GM12878 (cell line): ENCODE measurements at regions not wholly inside any gene's neighbourhood (a gene's known extent, or its start where the extent isn't known, plus 50 kb on each side); places are given as distances from the start of the nearest gene placed in this dataset.

Experiments used
- ATAC-seq: fragments of 200-7000 bp; cut with Tn5 transposase; 3 replicates; pipeline ENCODE4 v1.9.1; 2020; ENCODE audit warnings: mild to moderate bottlenecking, moderate library complexity
- BruUV-seq: library from RNA; stranded (reverse); fragments of 400-500 nt; replicated peaks from 2 replicates; lab custom pipeline; 2021; lab: Mats Ljungman, UMichigan
- CTCF ChIA-PET: fragments of 300-600 bp; sonication (Branson Sonifier 250); formaldehyde crosslinking; extraction: SDS; loops from one replicate; lab custom pipeline; 2021; ENCODE audit warnings: inconsistent platforms; lab: Yijun Ruan, JAX
- POLR2A ChIA-PET: fragments of 350-600 bp; formaldehyde crosslinking; extraction: SDS; loops from one replicate; lab custom pipeline; 2021; ENCODE audit warnings: inconsistent platforms; lab: Charles Lee
- RAD21 ChIA-PET: fragments of 300-600 bp; sonication (Branson Sonifier 250); formaldehyde crosslinking; loops from one replicate; lab custom pipeline; 2023; ENCODE audit warnings: antibody characterized with exemption; ENCODE audit not compliant: unreplicated experiment; lab: Charles Lee
- SMC1A ChIA-PET: fragments of 300-600 bp; sonication (Branson Sonifier 250); formaldehyde crosslinking; loops from one replicate; lab custom pipeline; 2023; ENCODE audit not compliant: unreplicated experiment, uncharacterized antibody; lab: Charles Lee
- DNase-seq: peaks from one replicate; pipeline ENCODE4 v3.0.0-alpha.2; 2011; ENCODE audit warnings: low read depth, low spot score
- FAIRE-seq: peaks from 3 replicates; lab custom pipeline; 2011; peaks lifted over from hg19 to GRCh38; lab: Jason Lieb, UNC
- H2AFZ ChIP-seq: 2 replicates; pipeline ENCODE4 v1.6.0; 2011; ENCODE audit warnings: low read depth, low read length, control low read depth; ENCODE audit not compliant: control insufficient read depth
- H3K27ac ChIP-seq: 2 replicates; pipeline ENCODE4 v1.5.1; 2011; ENCODE audit warnings: control low read depth; ENCODE audit not compliant: control insufficient read depth, insufficient read depth
- H3K27me3 ChIP-seq, 2 experiments: replicated peaks in 1 of 2; 2 replicates each; pipeline versions ENCODE4 v1.6.0 to v1.6.1; 2011; ENCODE audit warnings: low read length in 1 of 2; ENCODE audit not compliant: control insufficient read depth in 2 of 2, insufficient read depth in 2 of 2
- H3K36me3 ChIP-seq, 2 experiments: 2 replicates each; pipeline ENCODE4 v1.5.1; 2011; ENCODE audit warnings: low read length in 1 of 2; ENCODE audit not compliant: control insufficient read depth in 2 of 2, insufficient read depth in 2 of 2
- H3K4me1 ChIP-seq: 2 replicates; pipeline ENCODE4 v1.6.1; 2011; ENCODE audit warnings: mild to moderate bottlenecking, low read length, moderate library complexity, mixed read lengths; ENCODE audit not compliant: control insufficient read depth, insufficient read depth
- H3K4me2 ChIP-seq: 2 replicates; pipeline ENCODE4 v1.6.0; 2011; ENCODE audit warnings: control low read depth; ENCODE audit not compliant: control insufficient read depth, insufficient read depth
- H3K4me3 ChIP-seq: fragments of 200-600 bp; sonication (generic); 2 replicates; pipeline ENCODE4 v1.5.1; 2016
- H3K79me2 ChIP-seq: 2 replicates; pipeline ENCODE4 v1.6.0; 2011; ENCODE audit warnings: low read length; ENCODE audit not compliant: control insufficient read depth, insufficient read depth
- H3K9ac ChIP-seq: 2 replicates; pipeline ENCODE4 v1.8.0; 2011; ENCODE audit warnings: low read length, control low read depth, mixed read lengths; ENCODE audit not compliant: control insufficient read depth, insufficient read depth
- H3K9me3 ChIP-seq: replicated peaks from 3 replicates; pipeline ENCODE4 v1.5.1; 2011; ENCODE audit warnings: mild to moderate bottlenecking, low read length; ENCODE audit not compliant: control insufficient read depth, insufficient read depth
- H4K20me1 ChIP-seq: 2 replicates; pipeline ENCODE4 v1.6.0; 2011; ENCODE audit not compliant: control insufficient read depth, insufficient read depth
- FOXM1 ChIP-seq: IDR thresholded peaks from 2 replicates; pipeline ENCODE4 v1.6.1; 2012; ENCODE audit warnings: low read depth, mild to moderate bottlenecking, inconsistent platforms, low read length, moderate library complexity
- IKZF1 ChIP-seq: fragments of 450-650 bp; conservative IDR thresholded peaks from 2 replicates; pipeline ENCODE4 v1.6.1; 2017; ENCODE audit warnings: antibody characterized with exemption, mild to moderate bottlenecking
- JUNB ChIP-seq: IDR thresholded peaks from 2 replicates; pipeline ENCODE4 v1.6.1; 2016; ENCODE audit warnings: antibody characterized with exemption, mild to moderate bottlenecking
- MEF2A ChIP-seq: IDR thresholded peaks from 2 replicates; pipeline ENCODE4 v1.6.1; 2011; ENCODE audit warnings: low read depth, mild to moderate bottlenecking, low read length, moderate library complexity; ENCODE audit not compliant: insufficient read depth
- MLLT1 ChIP-seq: fragments of 450-650 bp; IDR thresholded peaks from 2 replicates; pipeline ENCODE4 v1.6.1; 2016; ENCODE audit warnings: mild to moderate bottlenecking
- NFIC ChIP-seq: IDR thresholded peaks from 2 replicates; pipeline ENCODE4 v1.6.1; 2012; ENCODE audit warnings: low read depth, mild to moderate bottlenecking, inconsistent platforms, low read length, moderate library complexity
- RUNX3 ChIP-seq: IDR thresholded peaks from 2 replicates; pipeline ENCODE4 v1.6.1; 2012; ENCODE audit warnings: low read length, inconsistent platforms
- ZNF24 ChIP-seq: fragments of 450-650 bp; IDR thresholded peaks from 2 replicates; pipeline ENCODE4 v1.6.1; 2017; ENCODE audit warnings: antibody characterized with exemption, mild to moderate bottlenecking
- in situ Hi-C: fragments of 300-500 bp; cut with MboI; formaldehyde crosslinking; loops from 9 replicates; pipeline ENCODE4 v1.14.3; 2018; ENCODE audit warnings: mixed read lengths
- intact Hi-C: fragments of 100-400 bp; cut with micrococcal nuclease; formaldehyde crosslinking; loops from one replicate; pipeline ENCODE4 v1.14.2; 2022; ENCODE audit not compliant: unreplicated experiment
- TF ChIP-seq, protein P1 (sequence below): fragments of 450-650 bp; IDR thresholded peaks from 2 replicates; pipeline ENCODE4 v1.6.1; 2017; ENCODE audit warnings: mild to moderate bottlenecking
- TF ChIP-seq, protein P2 (sequence below): fragments of 450-650 bp; IDR thresholded peaks from 2 replicates; pipeline ENCODE4 v1.6.1; 2016; ENCODE audit warnings: mild to moderate bottlenecking, moderate library complexity, borderline replicate concordance
- TF ChIP-seq, protein P3 (sequence below): fragments of 450-650 bp; IDR thresholded peaks from 2 replicates; pipeline ENCODE4 v1.6.1; 2014; ENCODE audit warnings: mild to moderate bottlenecking

DNA sequence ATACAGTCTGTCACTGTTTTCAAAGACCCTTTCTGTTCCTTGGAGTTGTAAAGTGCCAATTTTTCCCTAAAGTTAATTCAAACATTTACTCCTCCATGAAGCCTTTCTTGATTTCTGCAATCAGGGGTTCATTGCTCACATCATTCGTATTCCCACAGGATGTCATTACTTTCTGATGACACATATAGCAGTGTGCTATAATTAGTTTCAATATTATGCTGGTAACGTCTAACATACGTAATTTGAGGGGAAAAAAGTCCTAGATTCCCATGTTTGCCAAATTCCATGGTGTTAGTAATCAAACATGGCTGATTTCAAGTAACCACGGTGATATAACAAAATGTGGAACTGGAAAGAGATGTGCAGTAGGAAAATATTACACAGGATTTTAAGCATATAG is 468.2 kb upstream of the MEF2C start (continued):
- TF ChIP-seq, protein P1, sequence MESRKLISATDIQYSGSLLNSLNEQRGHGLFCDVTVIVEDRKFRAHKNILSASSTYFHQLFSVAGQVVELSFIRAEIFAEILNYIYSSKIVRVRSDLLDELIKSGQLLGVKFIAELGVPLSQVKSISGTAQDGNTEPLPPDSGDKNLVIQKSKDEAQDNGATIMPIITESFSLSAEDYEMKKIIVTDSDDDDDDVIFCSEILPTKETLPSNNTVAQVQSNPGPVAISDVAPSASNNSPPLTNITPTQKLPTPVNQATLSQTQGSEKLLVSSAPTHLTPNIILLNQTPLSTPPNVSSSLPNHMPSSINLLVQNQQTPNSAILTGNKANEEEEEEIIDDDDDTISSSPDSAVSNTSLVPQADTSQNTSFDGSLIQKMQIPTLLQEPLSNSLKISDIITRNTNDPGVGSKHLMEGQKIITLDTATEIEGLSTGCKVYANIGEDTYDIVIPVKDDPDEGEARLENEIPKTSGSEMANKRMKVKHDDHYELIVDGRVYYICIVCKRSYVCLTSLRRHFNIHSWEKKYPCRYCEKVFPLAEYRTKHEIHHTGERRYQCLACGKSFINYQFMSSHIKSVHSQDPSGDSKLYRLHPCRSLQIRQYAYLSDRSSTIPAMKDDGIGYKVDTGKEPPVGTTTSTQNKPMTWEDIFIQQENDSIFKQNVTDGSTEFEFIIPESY: no peak
- no peak for TF ChIP-seq MLLT1
- TF ChIP-seq, all 136 proteins: peak for 7

DNA sequence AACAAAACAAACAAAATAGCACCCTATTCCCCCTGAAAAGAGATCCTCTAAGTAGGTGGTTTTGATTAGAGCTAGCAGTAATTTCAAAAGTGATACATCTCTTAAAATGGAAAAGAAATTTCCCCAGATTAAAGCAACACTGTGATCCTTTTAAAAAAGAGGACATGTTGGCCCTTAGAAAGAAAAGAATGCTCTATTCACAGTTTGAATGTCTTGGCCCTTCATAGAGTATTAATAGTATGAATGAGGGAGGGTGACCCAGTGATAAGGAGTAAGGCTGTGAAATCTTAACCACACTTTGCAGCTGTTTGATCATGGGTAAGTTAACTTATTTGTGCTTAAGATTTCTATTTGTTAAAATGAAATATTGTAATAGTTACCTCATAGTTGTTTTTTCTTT is 467.7 kb upstream of the MEF2C start:
- no peaks in the 10 kb centered on the region for H4K20me1 ChIP-seq
- in situ Hi-C loops (no loop called here), intact Hi-C loops (no loop called here)
- H3K4me2 ChIP-seq: peak overlapping the region; percentile 27
- peak overlapping the region; percentile 68 for H3K27ac ChIP-seq
- CTCF ChIA-PET: interaction anchor here (0.6 to 1.4 kb wide), 5 partner anchors 36 to 1725 kb away, joined by 3 to 5 read pairs (median 3); no protein-coding TSS in a partner anchor
- ATAC-seq (peak; percentile 56), FAIRE-seq (no peak), DNase-seq (no peak)
- SMC1A ChIA-PET: interaction anchor here (0.9 to 6.6 kb wide), 23 partner anchors 7 to 621 kb away, joined by 3 to 77 read pairs (median 4); no protein-coding TSS in a partner anchor
- peaks cover 18% of the 10 kb centered on the region; the same call in 1 of the 2 replicates for H3K4me1 ChIP-seq
- RAD21 ChIA-PET: interaction anchor here (0.7 to 2.4 kb wide), 18 partner anchors 10 to 531 kb away, joined by 3 to 20 read pairs (median 4); no protein-coding TSS in a partner anchor
- no peaks in the 10 kb centered on the region for H3K79me2 ChIP-seq
- peaks cover 0 to 3% of the 10 kb centered on the region in 2 experiments; a peak in 1 of 4 replicates for H3K36me3 ChIP-seq
- H3K9ac ChIP-seq: no peak overlapping the region; the same call in 1 of the 2 replicates
- BruUV-seq: no TSS peak
- H3K27me3 ChIP-seq: no peaks in the 10 kb centered on the region
- peak overlapping the region; percentile 53; the same call in 1 of the 2 replicates for H2AFZ ChIP-seq
- peaks cover 21% of the 10 kb centered on the region for H3K9me3 ChIP-seq
- H3K4me3 ChIP-seq: no peak overlapping the region
- POLR2A ChIA-PET: interaction anchor here (0.7 to 1.5 kb wide), 2 partner anchors 69 to 88 kb away, joined by 3 to 4 read pairs; no protein-coding TSS in a partner anchor
- TF ChIP-seq RUNX3 (peak; percentile 70), JUNB (peak; percentile 59), NFIC (peak; percentile 81), FOXM1 (peak; percentile 33; the same call in 1 of the 2 replicates), IKZF1 (0 out of 2 replicates have a peak, but pooled peaks have one; percentile 3), ZNF24 (peak; percentile 94), MEF2A (peak; percentile 58; the same call in 1 of the 2 replicates)
- TF ChIP-seq, protein P2, sequence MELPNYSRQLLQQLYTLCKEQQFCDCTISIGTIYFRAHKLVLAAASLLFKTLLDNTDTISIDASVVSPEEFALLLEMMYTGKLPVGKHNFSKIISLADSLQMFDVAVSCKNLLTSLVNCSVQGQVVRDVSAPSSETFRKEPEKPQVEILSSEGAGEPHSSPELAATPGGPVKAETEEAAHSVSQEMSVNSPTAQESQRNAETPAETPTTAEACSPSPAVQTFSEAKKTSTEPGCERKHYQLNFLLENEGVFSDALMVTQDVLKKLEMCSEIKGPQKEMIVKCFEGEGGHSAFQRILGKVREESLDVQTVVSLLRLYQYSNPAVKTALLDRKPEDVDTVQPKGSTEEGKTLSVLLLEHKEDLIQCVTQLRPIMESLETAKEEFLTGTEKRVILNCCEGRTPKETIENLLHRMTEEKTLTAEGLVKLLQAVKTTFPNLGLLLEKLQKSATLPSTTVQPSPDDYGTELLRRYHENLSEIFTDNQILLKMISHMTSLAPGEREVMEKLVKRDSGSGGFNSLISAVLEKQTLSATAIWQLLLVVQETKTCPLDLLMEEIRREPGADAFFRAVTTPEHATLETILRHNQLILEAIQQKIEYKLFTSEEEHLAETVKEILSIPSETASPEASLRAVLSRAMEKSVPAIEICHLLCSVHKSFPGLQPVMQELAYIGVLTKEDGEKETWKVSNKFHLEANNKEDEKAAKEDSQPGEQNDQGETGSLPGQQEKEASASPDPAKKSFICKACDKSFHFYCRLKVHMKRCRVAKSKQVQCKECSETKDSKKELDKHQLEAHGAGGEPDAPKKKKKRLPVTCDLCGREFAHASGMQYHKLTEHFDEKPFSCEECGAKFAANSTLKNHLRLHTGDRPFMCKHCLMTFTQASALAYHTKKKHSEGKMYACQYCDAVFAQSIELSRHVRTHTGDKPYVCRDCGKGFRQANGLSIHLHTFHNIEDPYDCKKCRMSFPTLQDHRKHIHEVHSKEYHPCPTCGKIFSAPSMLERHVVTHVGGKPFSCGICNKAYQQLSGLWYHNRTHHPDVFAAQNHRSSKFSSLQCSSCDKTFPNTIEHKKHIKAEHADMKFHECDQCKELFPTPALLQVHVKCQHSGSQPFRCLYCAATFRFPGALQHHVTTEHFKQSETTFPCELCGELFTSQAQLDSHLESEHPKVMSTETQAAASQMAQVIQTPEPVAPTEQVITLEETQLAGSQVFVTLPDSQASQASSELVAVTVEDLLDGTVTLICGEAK: no peak
- TF ChIP-seq, protein P3, sequence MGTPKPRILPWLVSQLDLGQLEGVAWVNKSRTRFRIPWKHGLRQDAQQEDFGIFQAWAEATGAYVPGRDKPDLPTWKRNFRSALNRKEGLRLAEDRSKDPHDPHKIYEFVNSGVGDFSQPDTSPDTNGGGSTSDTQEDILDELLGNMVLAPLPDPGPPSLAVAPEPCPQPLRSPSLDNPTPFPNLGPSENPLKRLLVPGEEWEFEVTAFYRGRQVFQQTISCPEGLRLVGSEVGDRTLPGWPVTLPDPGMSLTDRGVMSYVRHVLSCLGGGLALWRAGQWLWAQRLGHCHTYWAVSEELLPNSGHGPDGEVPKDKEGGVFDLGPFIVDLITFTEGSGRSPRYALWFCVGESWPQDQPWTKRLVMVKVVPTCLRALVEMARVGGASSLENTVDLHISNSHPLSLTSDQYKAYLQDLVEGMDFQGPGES: no peak
- TF ChIP-seq, protein P1: no peak
